Hepatocyte (in vitro differentiated cells): ENCODE measurements at regions not wholly inside any gene's neighbourhood (a gene's known extent, or its start where the extent isn't known, plus 50 kb on each side); places are given as distances from the start of the nearest gene placed in this dataset.

Source experiments
- DNase-seq: peaks from one replicate; pipeline ENCODE4 v3.0.0-alpha.2; 2016; ENCODE audit warnings: low spot score
- H2AFZ ChIP-seq: fragments of 200-600 bp; sonication (generic); 2 replicates; pipeline ENCODE4 v1.6.0; 2016; ENCODE audit warnings: antibody characterized with exemption, mild to moderate bottlenecking
- H3K27ac ChIP-seq: fragments of 200-600 bp; sonication (generic); 2 replicates; pipeline ENCODE4 v1.5.1; 2016; ENCODE audit warnings: mild to moderate bottlenecking
- H3K27me3 ChIP-seq: fragments of 200-600 bp; sonication (generic); 2 replicates; pipeline ENCODE4 v1.6.1; 2016
- H3K36me3 ChIP-seq: fragments of 200-600 bp; sonication (generic); replicated peaks from 2 replicates; pipeline ENCODE4 v1.5.1; 2016; ENCODE audit warnings: low read depth; ENCODE audit not compliant: insufficient read depth
- H3K4me1 ChIP-seq: fragments of 200-600 bp; sonication (generic); 2 replicates; pipeline ENCODE4 v1.5.1; 2016; ENCODE audit warnings: mild to moderate bottlenecking, moderate library complexity; ENCODE audit not compliant: insufficient read depth
- H3K4me2 ChIP-seq: fragments of 200-600 bp; sonication (generic); 2 replicates; pipeline ENCODE4 v1.6.0; 2016
- H3K4me3 ChIP-seq: fragments of 200-600 bp; sonication (generic); 2 replicates; pipeline ENCODE4 v1.5.1; 2016; ENCODE audit warnings: mild to moderate bottlenecking
- H3K79me2 ChIP-seq: fragments of 200-600 bp; sonication (generic); 2 replicates; pipeline ENCODE4 v1.6.0; 2017; ENCODE audit warnings: mild to moderate bottlenecking
- H3K9me2 ChIP-seq: fragments of 200-600 bp; sonication (generic); replicated peaks from 2 replicates; pipeline ENCODE4 v1.6.0; 2017; ENCODE audit warnings: mild to moderate bottlenecking; ENCODE audit not compliant: insufficient read depth
- H3K9me3 ChIP-seq: fragments of 200-600 bp; sonication (generic); 2 replicates; pipeline ENCODE4 v1.5.1; 2016; ENCODE audit warnings: low read depth, mild to moderate bottlenecking
- H4K20me1 ChIP-seq: fragments of 200-600 bp; sonication (generic); 2 replicates; pipeline ENCODE4 v1.6.0; 2016; ENCODE audit warnings: mild to moderate bottlenecking; ENCODE audit not compliant: insufficient read depth, poor library complexity, severe bottlenecking
- CTCF ChIP-seq: fragments of 200-600 bp; sonication (generic); IDR thresholded peaks from 2 replicates; pipeline ENCODE4 v1.5.1; 2016; ENCODE audit warnings: antibody characterized with exemption, mild to moderate bottlenecking; ENCODE audit not compliant: poor library complexity
- EZH2 ChIP-seq: fragments of 200-600 bp; sonication (generic); IDR thresholded peaks from 2 replicates; pipeline ENCODE4 v1.6.1; 2016; ENCODE audit warnings: antibody characterized with exemption, mild to moderate bottlenecking, borderline replicate concordance
- EZH2phosphoT487 ChIP-seq: fragments of 200-600 bp; sonication (generic); IDR thresholded peaks from one replicate; pipeline ENCODE4 v1.6.1; 2018; ENCODE audit warnings: antibody characterized with exemption, mild to moderate bottlenecking, low read depth, moderate library complexity; ENCODE audit not compliant: unreplicated experiment, severe bottlenecking
- WGBS: methylation state at CpG from one replicate; pipeline ENCODE4 v1.1.6; 2016; ENCODE audit warnings: low lambda C conversion rate; ENCODE audit errors: missing lambda C conversion rate; 5-methylcytosine and 5-hydroxymethylcytosine counted together

- Histone ChIP-seq H3K4me1 (no peaks in the 10 kb centered on the region), H3K79me2 (no peaks in the 10 kb centered on the region), H3K9me2 (no peaks in the 10 kb centered on the region), H3K4me3 (no peak overlapping the region), H2AFZ (no peak overlapping the region), H3K27me3 (no peaks in the 10 kb centered on the region), H3K9me3 (no peaks in the 10 kb centered on the region), H3K36me3 (no peaks in the 10 kb centered on the region), H4K20me1 (no peaks in the 10 kb centered on the region), H3K27ac (no peak overlapping the region), H3K4me2 (no peak overlapping the region)
- no peak for DNase-seq
- no peak for TF ChIP-seq CTCF
- no peak for TF ChIP-seq EZH2phosphoT487
- TF ChIP-seq EZH2: no peak
- WGBS: 84% methylated on average over 3 of the region's 3 CpGs
Measured at GRCh38 chr10:111524134-111524533, 447.3 kb downstream of the ADRA2A start.

GRCh38 chr10:111525696-111526095, 448.9 kb downstream of the ADRA2A start:
- no peak overlapping the region for H3K27ac ChIP-seq
- H3K36me3 ChIP-seq: no peaks in the 10 kb centered on the region
- H3K4me3 ChIP-seq: no peak overlapping the region
- no peak overlapping the region for H2AFZ ChIP-seq
- H3K4me2 ChIP-seq: no peak overlapping the region
- TF ChIP-seq EZH2phosphoT487: no peak
- no peak for TF ChIP-seq EZH2
- no peak for TF ChIP-seq CTCF
- H4K20me1 ChIP-seq: no peaks in the 10 kb centered on the region
- H3K27me3 ChIP-seq: no peaks in the 10 kb centered on the region
- H3K9me2 ChIP-seq: no peaks in the 10 kb centered on the region
- H3K9me3 ChIP-seq: no peaks in the 10 kb centered on the region
- H3K4me1 ChIP-seq: no peaks in the 10 kb centered on the region
- H3K79me2 ChIP-seq: no peaks in the 10 kb centered on the region
- no peak for DNase-seq

- no peak overlapping the region for H3K4me2 ChIP-seq
- DNase-seq: no peak
- no peak overlapping the region for H3K27ac ChIP-seq
- H3K79me2 ChIP-seq: no peaks in the 10 kb centered on the region
- H3K4me3 ChIP-seq: no peak overlapping the region
- no peaks in the 10 kb centered on the region for H4K20me1 ChIP-seq
- no peak overlapping the region for H2AFZ ChIP-seq
- WGBS: 64% methylated on average over 2 of the region's 2 CpGs
- H3K9me2 ChIP-seq: no peaks in the 10 kb centered on the region
- H3K9me3 ChIP-seq: no peaks in the 10 kb centered on the region
- TF ChIP-seq EZH2 (no peak), EZH2phosphoT487 (no peak)
- H3K27me3 ChIP-seq: no peaks in the 10 kb centered on the region
- no peaks in the 10 kb centered on the region for H3K4me1 ChIP-seq
- no peaks in the 10 kb centered on the region for H3K36me3 ChIP-seq
Measured at GRCh38 chr10:111531690-111532089, 454.9 kb downstream of the ADRA2A start.

- Histone ChIP-seq H3K79me2 (no peaks in the 10 kb centered on the region), H3K27ac (no peak overlapping the region), H4K20me1 (no peaks in the 10 kb centered on the region), H3K36me3 (no peaks in the 10 kb centered on the region), H3K9me3 (no peaks in the 10 kb centered on the region), H3K9me2 (no peaks in the 10 kb centered on the region), H3K4me1 (no peaks in the 10 kb centered on the region), H3K4me2 (no peak overlapping the region), H2AFZ (no peak overlapping the region), H3K27me3 (no peaks in the 10 kb centered on the region), H3K4me3 (no peak overlapping the region)
- WGBS: 80% methylated on average over 3 of the region's 3 CpGs
- TF ChIP-seq CTCF: no peak
- no peak for TF ChIP-seq EZH2phosphoT487
- TF ChIP-seq EZH2: no peak
- DNase-seq: no peak
Measured at GRCh38 chr10:111532139-111532538, 455.3 kb downstream of the ADRA2A start.
